ENCODE measurements at regions not wholly inside any gene's neighbourhood (a gene's known extent, or its start where the extent isn't known, plus 50 kb on each side); places are given as distances from the start of the nearest gene placed in this dataset.

- ATAC-seq, result peak; percentile 99 to 100
- peaks cover 0 to 5% of the 10 kb centered on the region in 2 donors for H3K36me3 Mint-ChIP-seq
- H3K27ac Mint-ChIP-seq, result no peak overlapping the region
- peak; percentile 64 to 74 for DNase-seq (ENCODE audit: low spot score in 2 of 2)
- peaks cover 0 to 9% of the 10 kb centered on the region in 2 donors for H3K9me3 Mint-ChIP-seq
Observed at GRCh38 chr2:240205348-240205747, 64.9 kb upstream of the OTOS start.

- ATAC-seq (no peak), DNase-seq (ENCODE audit: low spot score in 2 of 2) (no peak)
- no peak overlapping the region for H3K27ac Mint-ChIP-seq
- H3K36me3 Mint-ChIP-seq, result peaks cover 0 to 5% of the 10 kb centered on the region in 2 donors
- peaks cover 0 to 9% of the 10 kb centered on the region in 2 donors for H3K9me3 Mint-ChIP-seq
Observed at GRCh38 chr2:240205772-240206171, 65.3 kb upstream of the OTOS start.

- Mint-ChIP-seq H3K9me3 (peaks cover 0 to 9% of the 10 kb centered on the region in 2 donors), H3K27ac (no peak overlapping the region), H3K36me3 (peaks cover 0 to 5% of the 10 kb centered on the region in 2 donors)
- ATAC-seq, result no peak
- DNase-seq (ENCODE audit: low spot score in 2 of 2), result no peak
Observed at GRCh38 chr2:240206630-240207029, 66.2 kb upstream of the OTOS start.

GRCh38 chr2:240207661-240208060, 67.2 kb upstream of the OTOS start:
- Mint-ChIP-seq H3K9me3 (peaks cover 0 to 9% of the 10 kb centered on the region in 2 donors), H3K27ac (no peak overlapping the region), H3K36me3 (peaks cover 0 to 5% of the 10 kb centered on the region in 2 donors)
- DNase-seq (ENCODE audit: low spot score in 2 of 2) (no peak), ATAC-seq (no peak)

- DNase-seq (ENCODE audit: low spot score in 2 of 2) (no peak), ATAC-seq (no peak)
- H3K9me3 Mint-ChIP-seq, result peaks cover 0 to 9% of the 10 kb centered on the region in 2 donors
- H3K27ac Mint-ChIP-seq, result no peak overlapping the region
- peaks cover 0 to 5% of the 10 kb centered on the region in 2 donors for H3K36me3 Mint-ChIP-seq
Observed at GRCh38 chr2:240208096-240208495, 67.6 kb upstream of the OTOS start.

GRCh38 chr2:240208631-240209211, 68.3 kb upstream of the OTOS start:
- ATAC-seq, result no peak
- no peak for DNase-seq (ENCODE audit: low spot score in 2 of 2)
- Mint-ChIP-seq H3K9me3 (peaks cover 0 to 9% of the 10 kb centered on the region in 2 donors), H3K36me3 (peaks cover 0 to 5% of the 10 kb centered on the region in 2 donors), H3K27ac (no peak overlapping the region)

GRCh38 chr2:240209493-240209892, 69.0 kb upstream of the OTOS start:
- DNase-seq (ENCODE audit: low spot score in 2 of 2), result no peak
- Mint-ChIP-seq H3K36me3 (peaks cover 0 to 5% of the 10 kb centered on the region in 2 donors), H3K27ac (no peak overlapping the region), H3K9me3 (peaks cover 0 to 9% of the 10 kb centered on the region in 2 donors)
- ATAC-seq, result no peak

DNA sequence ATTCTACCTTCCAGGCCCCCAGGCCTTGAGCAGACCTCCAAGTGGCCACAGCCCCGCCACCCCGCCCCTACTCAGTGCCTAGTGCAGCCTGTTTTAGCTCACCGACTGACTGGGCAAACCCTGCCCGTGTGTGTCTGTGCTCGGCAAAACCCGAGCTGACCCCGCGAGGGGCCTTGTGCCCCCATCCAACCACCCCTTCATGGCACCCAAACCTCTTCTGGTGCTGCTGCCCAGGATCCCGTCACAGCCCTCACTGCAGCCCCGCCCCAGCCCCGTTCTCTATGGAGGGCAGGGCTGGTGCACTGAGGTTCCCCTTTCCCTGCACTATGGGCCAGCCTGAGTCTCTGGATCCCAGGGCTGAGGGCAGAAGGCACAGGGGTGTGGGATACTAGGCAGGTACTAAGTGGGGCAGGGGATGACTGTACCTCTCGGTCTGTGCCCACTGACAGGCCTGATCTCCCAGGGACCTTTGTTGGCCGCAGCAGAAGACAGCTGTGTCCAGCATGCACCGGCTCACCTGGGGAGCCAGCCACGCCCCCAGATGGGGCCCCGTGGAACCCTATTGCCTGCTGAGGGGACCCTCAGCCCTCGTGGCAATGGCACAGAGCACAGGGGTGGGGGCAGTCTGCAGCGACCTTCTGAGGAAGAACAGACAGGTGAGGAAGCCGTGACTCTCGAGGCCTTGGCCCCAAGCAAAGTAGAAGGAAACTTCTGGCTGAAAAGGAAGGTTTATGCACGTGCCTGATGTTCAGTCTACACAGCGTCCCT, 69.9 kb upstream of the OTOS start:
- no peak for DNase-seq (ENCODE audit: low spot score in 2 of 2)
- H3K27ac Mint-ChIP-seq, result no peak overlapping the region
- no peak for ATAC-seq
- peaks cover 0 to 5% of the 10 kb centered on the region in 2 donors for H3K36me3 Mint-ChIP-seq
- peaks cover 0 to 9% of the 10 kb centered on the region in 2 donors for H3K9me3 Mint-ChIP-seq

DNA sequence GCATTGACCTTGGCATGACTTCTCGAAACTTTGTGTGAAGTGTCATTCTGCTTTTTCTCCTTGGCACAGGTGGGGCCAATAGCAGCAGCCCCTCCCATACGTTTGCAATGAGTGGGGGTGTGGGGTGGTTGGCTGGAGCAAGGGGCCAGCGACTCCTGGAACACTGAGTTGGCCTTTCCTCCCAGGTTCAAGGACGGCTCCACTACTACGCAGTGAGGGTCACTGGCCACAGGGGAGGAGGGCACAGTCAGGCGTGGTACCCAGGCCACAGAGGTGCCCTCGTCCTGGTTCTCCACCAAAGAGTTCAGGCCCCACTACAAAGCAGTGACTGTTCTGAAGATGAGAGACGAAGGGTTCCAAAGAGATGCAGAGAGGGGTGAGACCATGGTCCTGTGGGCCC, 70.6 kb upstream of the OTOS start:
- DNase-seq (ENCODE audit: low spot score in 2 of 2), result no peak
- H3K9me3 Mint-ChIP-seq, result peaks cover 0 to 6% of the 10 kb centered on the region in 2 donors
- H3K36me3 Mint-ChIP-seq, result no peaks in the 10 kb centered on the region
- H3K27ac Mint-ChIP-seq, result no peak overlapping the region
- ATAC-seq, result no peak

DNA sequence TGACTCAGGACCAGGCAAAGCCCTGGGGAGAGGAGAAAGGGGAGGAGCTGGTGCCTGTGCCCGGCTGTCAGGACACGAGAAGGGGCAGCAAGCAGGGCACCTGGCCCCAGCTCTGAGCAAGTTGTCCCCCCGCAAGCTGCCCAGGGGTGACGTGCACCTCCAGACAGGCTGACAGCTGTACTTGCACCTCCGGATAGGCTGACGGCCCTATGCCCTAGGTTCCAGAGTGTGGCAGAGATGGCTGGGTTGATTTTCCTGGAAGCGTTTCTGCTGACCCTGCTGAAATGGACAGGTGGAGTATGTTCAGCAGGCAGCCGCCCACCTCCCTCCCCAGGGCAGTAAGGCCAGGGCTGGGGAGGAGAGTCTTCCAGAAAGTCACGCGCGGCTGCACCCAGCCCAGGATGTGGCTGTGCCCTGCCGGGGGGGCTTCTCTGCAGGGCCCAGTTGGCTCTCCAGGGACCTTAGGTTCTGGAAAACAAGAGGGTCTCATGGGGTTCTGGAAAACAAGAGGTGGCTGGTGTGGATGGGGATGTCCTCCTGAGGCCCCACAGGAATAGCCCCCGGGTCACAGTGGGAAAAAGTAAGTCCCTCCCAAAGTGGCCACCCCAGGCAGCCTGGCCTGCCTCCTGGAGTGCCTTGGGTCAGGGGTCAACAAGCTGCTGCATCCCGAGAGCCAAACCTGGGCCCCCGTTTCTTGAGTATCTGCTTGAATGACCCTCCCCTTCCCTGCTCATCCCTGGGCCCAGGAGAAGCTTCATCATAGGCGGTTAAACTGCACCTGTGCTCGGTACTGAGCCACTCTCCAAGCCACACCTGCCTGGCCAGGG, 71.4 kb upstream of the OTOS start:
- DNase-seq (ENCODE audit: low spot score in 2 of 2) (no peak), ATAC-seq (no peak)
- H3K36me3 Mint-ChIP-seq, result no peaks in the 10 kb centered on the region
- no peaks in the 10 kb centered on the region for H3K9me3 Mint-ChIP-seq
- H3K27ac Mint-ChIP-seq, result no peak overlapping the region

DNA sequence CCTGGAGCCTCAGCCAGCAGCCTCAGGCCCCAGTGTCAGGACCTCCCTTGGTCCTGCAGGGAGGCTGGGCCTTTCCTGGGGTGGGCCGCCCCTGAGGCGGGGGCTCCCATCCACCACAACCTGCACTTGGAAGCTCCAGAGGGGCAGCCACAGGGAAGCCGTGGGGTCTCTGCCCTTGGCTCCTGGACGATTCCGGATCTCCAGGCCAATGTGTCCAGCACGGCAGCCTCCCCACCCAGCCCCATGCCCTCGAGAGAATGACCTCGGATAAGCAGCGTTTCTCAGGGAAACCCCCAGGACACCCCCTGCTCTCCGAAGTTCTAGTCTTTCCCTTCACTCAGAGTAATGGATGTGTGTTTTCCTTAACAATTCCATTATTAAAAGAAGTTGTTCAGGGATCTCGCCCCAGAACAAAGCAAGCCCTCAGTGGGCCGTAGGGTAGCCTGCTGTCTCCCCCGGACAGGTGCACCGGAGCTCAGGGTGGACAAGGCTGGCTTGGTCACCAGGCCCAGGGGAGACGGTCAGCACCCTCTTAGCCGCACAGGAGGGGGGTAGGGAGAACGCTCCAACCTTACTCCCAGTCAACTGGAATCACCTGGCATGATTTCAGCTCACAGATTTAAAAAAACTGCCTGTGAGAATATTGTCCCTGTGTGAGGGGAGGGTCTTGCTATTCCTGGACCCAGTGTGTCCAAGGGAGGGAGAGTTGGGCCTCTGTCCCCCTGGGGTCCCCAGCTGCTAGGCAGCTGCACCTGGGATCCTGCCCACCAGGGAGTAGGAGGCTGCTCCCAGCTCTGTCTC, 72.2 kb upstream of the OTOS start:
- Mint-ChIP-seq H3K36me3 (no peaks in the 10 kb centered on the region), H3K27ac (no peak overlapping the region), H3K9me3 (no peaks in the 10 kb centered on the region)
- ATAC-seq, result no peak
- DNase-seq (ENCODE audit: low spot score in 2 of 2), result no peak

DNA sequence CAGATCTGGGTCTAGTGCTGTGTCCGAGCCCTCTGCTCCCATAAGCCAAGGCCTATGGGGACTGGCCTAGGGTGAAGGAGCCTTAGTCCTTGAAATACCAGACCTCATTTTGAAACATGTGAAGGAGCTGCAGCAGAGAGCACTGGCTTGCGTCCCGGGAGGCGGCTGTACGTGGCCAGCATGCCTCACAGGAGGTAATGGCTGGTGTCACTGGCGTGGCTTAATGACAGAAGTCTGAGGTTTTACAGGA, 72.7 kb upstream of the OTOS start:
- no peak overlapping the region for H3K27ac Mint-ChIP-seq
- ATAC-seq (no peak), DNase-seq (ENCODE audit: low spot score in 2 of 2) (no peak)
- no peaks in the 10 kb centered on the region for H3K9me3 Mint-ChIP-seq
- no peaks in the 10 kb centered on the region for H3K36me3 Mint-ChIP-seq

GRCh38 chr2:240213476-240214421, 73.3 kb upstream of the OTOS start:
- H3K36me3 Mint-ChIP-seq, result no peaks in the 10 kb centered on the region
- H3K9me3 Mint-ChIP-seq, result no peaks in the 10 kb centered on the region
- H3K27ac Mint-ChIP-seq, result no peak overlapping the region
- no peak for DNase-seq (ENCODE audit: low spot score in 2 of 2)
- ATAC-seq, result no peak

DNA sequence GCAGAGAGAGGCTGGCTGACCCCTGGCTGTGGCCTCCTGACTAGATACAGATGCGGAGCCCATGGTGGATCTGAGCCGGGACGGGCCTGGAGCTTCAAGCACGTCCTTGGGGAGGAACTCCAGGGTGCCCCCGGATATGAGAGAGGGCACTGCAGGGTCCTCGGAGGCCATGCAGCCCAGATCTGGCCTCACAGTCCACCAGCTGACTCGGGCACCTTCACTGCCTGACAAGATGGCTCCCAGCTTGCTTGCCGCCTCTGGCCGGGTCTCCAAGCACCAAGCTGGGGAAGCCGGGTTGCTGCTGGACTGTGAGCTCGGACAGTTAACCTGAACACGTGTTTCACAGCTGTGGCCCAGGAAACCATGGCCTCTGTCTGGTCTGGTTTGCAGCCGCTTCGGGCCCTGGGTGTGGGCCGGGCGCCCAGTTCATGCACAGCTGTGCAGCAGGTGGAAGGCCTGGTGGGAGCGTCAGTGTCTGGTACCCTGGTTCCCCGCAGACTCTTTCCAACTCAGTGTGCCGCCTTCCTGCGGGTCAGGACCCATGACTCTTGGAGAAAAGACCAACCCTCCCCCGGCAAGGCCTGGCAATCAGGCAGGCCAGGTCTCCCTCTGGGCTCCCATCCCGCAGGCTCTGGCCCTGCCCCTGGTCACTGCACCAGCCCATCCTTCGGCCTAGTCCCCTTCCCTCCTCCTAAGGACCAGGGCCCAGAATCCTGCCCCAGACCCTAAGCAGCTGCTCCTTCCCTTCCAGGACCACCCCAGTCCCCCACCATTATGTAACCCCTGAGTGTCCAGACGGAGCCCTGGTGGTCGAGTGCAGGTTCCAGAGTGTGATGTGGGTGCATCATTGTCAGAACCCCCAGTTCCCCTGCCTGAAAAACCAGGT, 74.6 kb upstream of the OTOS start:
- DNase-seq (ENCODE audit: low spot score in 2 of 2) (peak in 1 of 2 donors; percentile 50), ATAC-seq (no peak)
- Mint-ChIP-seq H3K36me3 (no peaks in the 10 kb centered on the region), H3K9me3 (no peaks in the 10 kb centered on the region), H3K27ac (no peak overlapping the region)

- Mint-ChIP-seq H3K9me3 (no peaks in the 10 kb centered on the region), H3K27ac (no peak overlapping the region), H3K36me3 (no peaks in the 10 kb centered on the region)
- DNase-seq (ENCODE audit: low spot score in 2 of 2) (peak in 1 of 2 donors; percentile 30), ATAC-seq (no peak)
Observed at GRCh38 chr2:240215676-240216051, 75.2 kb upstream of the OTOS start.

Measured in activated naive CD4-positive, alpha-beta T cell treated with anti-CD3 and anti-CD28 coated beads, Interleukin-2, amount 50 U/mL, for 72 hours (primary cell).